ENCODE measurements at regions not wholly inside any gene's neighbourhood (a gene's known extent, or its start where the extent isn't known, plus 50 kb on each side); places are given as distances from the start of the nearest gene placed in this dataset.

GRCh38 chr18:30139631-30140287 lies 902.8 kb downstream of the DSC3 start:
- Histone ChIP-seq H3K79me1 (ENCODE audit: low read depth, low read length) (no peaks in the 10 kb centered on the region), H2BK15ac (ENCODE audit: low read length) (no peak overlapping the region), H2BK5ac (ENCODE audit: low read depth, low read length) (no peak overlapping the region), H3K14ac (ENCODE audit: insufficient read length) (no peak overlapping the region), H3K36me3 (ENCODE audit: control insufficient read depth in 2 of 4, insufficient read depth in 4 of 4, low read length in 3 of 4) (no peaks in the 10 kb centered on the region), H4K8ac (ENCODE audit: extremely low read depth, insufficient read depth, low read length) (no peak overlapping the region), H2BK120ac (replicated peaks; ENCODE audit: low read depth, low read length) (no peak overlapping the region), H2BK12ac (ENCODE audit: low read depth, low read length) (no peak overlapping the region), H3K27me3 (replicated peaks in 1 of 4; ENCODE audit: control insufficient read depth in 3 of 4, extremely low read depth in 1 of 4, insufficient read depth in 3 of 4, low read length in 3 of 4) (no peaks in the 10 kb centered on the region), H3K27ac (ENCODE audit: low read depth, low read length) (no peak overlapping the region), H4K5ac (ENCODE audit: insufficient read length, low read depth, low read length) (no peak overlapping the region), H2AFZ (ENCODE audit: low read length) (no peak overlapping the region), H3K4ac (replicated peaks; ENCODE audit: insufficient read length, low read depth, low read length) (no peak overlapping the region), H3K23me2 (ENCODE audit: low read depth, low read length) (no peaks in the 10 kb centered on the region; the same call in 1 of the 2 replicates), H2AK5ac (ENCODE audit: low read depth, low read length) (no peak overlapping the region), H3K4me3 (ENCODE audit: extremely low read depth in 1 of 4, insufficient read depth in 2 of 4, low read depth in 3 of 4, low read length in 4 of 4) (no peak overlapping the region), H3K4me1 (replicated peaks in 1 of 4; ENCODE audit: control insufficient read depth in 3 of 4, insufficient read depth in 4 of 4, low read length in 3 of 4) (peaks cover 0 to 2% (median under 1%) of the 10 kb centered on the region in 4 experiments; a peak in 3 of 7 replicates), H2BK20ac (ENCODE audit: low read length) (no peak overlapping the region), H3K56ac (replicated peaks; ENCODE audit: insufficient read length, low read depth, low read length) (no peak overlapping the region), H3K9me3 (ENCODE audit: insufficient read depth in 2 of 2, low read depth in 1 of 2, low read length in 1 of 2) (no peaks in the 10 kb centered on the region), H3K23ac (ENCODE audit: insufficient read length) (no peak overlapping the region), H3K18ac (ENCODE audit: extremely low read depth, low read length) (no peak overlapping the region), H4K20me1 (replicated peaks in 1 of 2; ENCODE audit: control insufficient read depth in 1 of 2, insufficient read depth in 2 of 2, low read length in 2 of 2) (no peaks in the 10 kb centered on the region), H3K9ac (replicated peaks in 1 of 4; ENCODE audit: extremely low read depth in 1 of 4, low read depth in 3 of 4, low read length in 3 of 4) (no peak overlapping the region), H3K79me2 (ENCODE audit: control insufficient read depth in 1 of 2, insufficient read depth in 2 of 2, low read length in 2 of 2) (no peaks in the 10 kb centered on the region), H4K91ac (replicated peaks; ENCODE audit: insufficient read length, low read length) (no peak overlapping the region), H3K4me2 (ENCODE audit: insufficient read depth in 1 of 2, low read depth in 2 of 2, low read length in 2 of 2) (no peak overlapping the region)
- ChIA-PET POLR2A (ENCODE audit: partially characterized antibody) (no interaction called here), CTCF (ENCODE audit: partially characterized antibody) (interaction anchor here (1.4 kb wide), 1 partner anchor 39 kb away, joined by 3 read pairs; no protein-coding TSS in a partner anchor)
- FAIRE-seq (no peak), DNase-seq (ENCODE audit: low read depth in 1 of 2, low spot score in 2 of 2) (no peak)
- 88% methylated on average over 5 of the region's 5 CpGs; no CpG with 5 or more reads in 1 of the 2 experiments for WGBS, 2 experiments (ENCODE audit: extremely low coverage in 1 of 2, insufficient coverage in 1 of 2, insufficient read length in 1 of 2, insufficient replicate concordance in 2 of 2, low coverage in 1 of 2, low lambda C conversion rate in 2 of 2, missing lambda C conversion rate in 1 of 2)
